DND-41 (cell line): ENCODE measurements at regions not wholly inside any gene's neighbourhood (a gene's known extent, or its start where the extent isn't known, plus 50 kb on each side); places are given as distances from the start of the nearest gene placed in this dataset.

Experiments used
- CTCF ChIP-seq: IDR thresholded peaks from 2 replicates; pipeline ENCODE4 v1.5.1; 2012; ENCODE audit warnings: borderline replicate concordance, low read length, moderate library complexity, mild to moderate bottlenecking; ENCODE audit not compliant: poor library complexity, severe bottlenecking; ENCODE audit errors: extremely low read depth
- EZH2 ChIP-seq: IDR thresholded peaks from 3 replicates; pipeline ENCODE4 v1.6.1; 2012; ENCODE audit warnings: borderline replicate concordance, low read depth, mild to moderate bottlenecking, moderate library complexity, low read length, inconsistent platforms; ENCODE audit not compliant: severe bottlenecking

- TF ChIP-seq CTCF (no peak), EZH2 (no peak)
Observed at GRCh38 chr19:31943191-31943661, 402.2 kb upstream of the ZNF507 start.
